Right lobe of liver (tissue), 4 donors: ENCODE measurements at regions not wholly inside any gene's neighbourhood (a gene's known extent, or its start where the extent isn't known, plus 50 kb on each side); places are given as distances from the start of the nearest gene placed in this dataset.

ENCODE experiments used
- CTCF ChIP-seq, 4 donors: fragments of 200-600 bp in 3 of 4; fragments of 450-650 bp in 1 of 4; IDR thresholded peaks; one replicate each; pipeline versions ENCODE4 v1.5.1 to v1.8.0; 2016 to 2022; ENCODE audit warnings: antibody characterized with exemption in 4 of 4, mild to moderate bottlenecking in 2 of 4
- POLR2A ChIP-seq: fragments of 450-650 bp; IDR thresholded peaks from one replicate; pipeline ENCODE4 v1.6.1; 2017; ENCODE audit warnings: antibody characterized with exemption, mild to moderate bottlenecking
- donor health status: DM: no; HTN: no; CAD: no.
- donor health status: DM: no; HTN: no; CAD: no.
- donor health status: DM: no; HTN: yes; CAD: no.

GRCh38 chr15:69789648-69790393 is 307.9 kb downstream of the TLE3 start:
- TF ChIP-seq POLR2A (no peak), CTCF (IDR thresholded peaks at IDR 0.05) (no peak)
